Neural cell (in vitro differentiated cells): ENCODE measurements at regions not wholly inside any gene's neighbourhood (a gene's known extent, or its start where the extent isn't known, plus 50 kb on each side); places are given as distances from the start of the nearest gene placed in this dataset.

Source experiments
- H2AFZ ChIP-seq: fragments of 200-600, 300-800 bp; sonication (generic), shearing (Covaris generic); 2 replicates; pipeline ENCODE4 v1.6.0; 2014; ENCODE audit warnings: low read depth, mild to moderate bottlenecking, antibody characterized with exemption, low read length, moderate library complexity
- H3F3A ChIP-seq: fragments of 200-600 bp; shearing (Covaris generic); 2 replicates; pipeline ENCODE4 v1.6.1; 2016; ENCODE audit warnings: mild to moderate bottlenecking, moderate library complexity, mixed read lengths, antibody characterized with exemption, low read length; ENCODE audit not compliant: insufficient read depth, poor library complexity, severe bottlenecking
- H3K27ac ChIP-seq: fragments of 200-600, 300-800 bp; sonication (generic), shearing (Covaris generic); 2 replicates; pipeline ENCODE4 v1.5.1; 2014; ENCODE audit warnings: mild to moderate bottlenecking, low read length, moderate library complexity
- H3K27me3 ChIP-seq: fragments of 300-800, 200-600 bp; sonication (generic), shearing (Covaris generic); 2 replicates; pipeline ENCODE4 v1.6.0; 2014; ENCODE audit warnings: mild to moderate bottlenecking, low read depth, low read length, moderate library complexity; ENCODE audit not compliant: insufficient read depth
- H3K36me3 ChIP-seq: fragments of 300-800, 200-600 bp; sonication (generic), shearing (Covaris generic); 2 replicates; pipeline ENCODE4 v1.5.1; 2014; ENCODE audit warnings: mild to moderate bottlenecking, antibody characterized with exemption, low read length, moderate library complexity; ENCODE audit not compliant: insufficient read depth
- H3K4me2 ChIP-seq: fragments of 300-800, 200-600 bp; sonication (generic), shearing (Covaris generic); 2 replicates; pipeline ENCODE4 v1.6.0; 2014; ENCODE audit warnings: mild to moderate bottlenecking, low read length
- H3K4me3 ChIP-seq: fragments of 300-800, 200-600 bp; sonication (generic), shearing (Covaris generic); 2 replicates; pipeline ENCODE4 v1.5.1; 2014; ENCODE audit warnings: mild to moderate bottlenecking, low read length, moderate library complexity
- H3K79me2 ChIP-seq: fragments of 200-600 bp; shearing (Covaris generic); replicated peaks from 2 replicates; pipeline ENCODE4 v1.6.0; 2014; ENCODE audit warnings: mild to moderate bottlenecking, low read length, moderate library complexity; ENCODE audit not compliant: insufficient read depth
- H3K9ac ChIP-seq: fragments of 300-800, 200-600 bp; sonication (generic), shearing (Covaris generic); 2 replicates; pipeline ENCODE4 v1.6.1; 2016; ENCODE audit warnings: mild to moderate bottlenecking, low read length, mixed read lengths
- H3K9me2 ChIP-seq: fragments of 200-600 bp; shearing (Covaris generic); 2 replicates; pipeline ENCODE4 v1.6.1; 2016; ENCODE audit warnings: mild to moderate bottlenecking, low read length, mixed read lengths; ENCODE audit not compliant: insufficient read depth
- H3K9me3 ChIP-seq: fragments of 200-600, 300-800 bp; sonication (generic), shearing (Covaris generic); 2 replicates; pipeline ENCODE4 v1.6.1; 2016; ENCODE audit warnings: mild to moderate bottlenecking, mixed run types, low read length, moderate library complexity, mixed read lengths
- H4K20me1 ChIP-seq: fragments of 200-600 bp; shearing (Covaris generic); 2 replicates; pipeline ENCODE4 v1.6.1; 2016; ENCODE audit warnings: mild to moderate bottlenecking, mixed run types; ENCODE audit not compliant: insufficient read depth
- EP300 ChIP-seq: fragments of 450-650 bp; conservative IDR thresholded peaks from 2 replicates; pipeline ENCODE4 v1.6.1; 2014; ENCODE audit warnings: antibody characterized with exemption, mild to moderate bottlenecking, moderate library complexity; ENCODE audit not compliant: poor library complexity, severe bottlenecking
- EZH2 ChIP-seq: fragments of 200-600, 300-800 bp; shearing (Covaris generic), sonication (generic); IDR thresholded peaks from 2 replicates; pipeline ENCODE4 v1.6.1; 2014; ENCODE audit warnings: antibody characterized with exemption, low read length, borderline replicate concordance, mild to moderate bottlenecking; ENCODE audit not compliant: insufficient read depth, poor library complexity, severe bottlenecking
- MXI1 ChIP-seq: fragments of 450-650 bp; conservative IDR thresholded peaks from 2 replicates; pipeline ENCODE4 v1.6.1; 2014; ENCODE audit warnings: antibody characterized with exemption, mild to moderate bottlenecking; ENCODE audit not compliant: poor library complexity, severe bottlenecking
- POLR2AphosphoS5 ChIP-seq: IDR thresholded peaks from 2 replicates; pipeline ENCODE4 v1.6.1; 2012
- RAD21 ChIP-seq: fragments of 450-650 bp; conservative IDR thresholded peaks from 2 replicates; pipeline ENCODE4 v1.6.1; 2014; ENCODE audit warnings: antibody characterized with exemption, mild to moderate bottlenecking, moderate library complexity
- SMC3 ChIP-seq: fragments of 450-650 bp; conservative IDR thresholded peaks from 2 replicates; pipeline ENCODE4 v1.6.1; 2014; ENCODE audit warnings: antibody characterized with exemption, mild to moderate bottlenecking, moderate library complexity; ENCODE audit not compliant: poor library complexity
- TAF1 ChIP-seq: IDR thresholded peaks from 2 replicates; pipeline ENCODE4 v1.6.1; 2012; ENCODE audit warnings: low read depth
- TF ChIP-seq, protein P1 (sequence below): fragments of 450-650 bp; IDR thresholded peaks from 2 replicates; pipeline ENCODE4 v1.5.1; 2014; ENCODE audit warnings: antibody characterized with exemption, mild to moderate bottlenecking, moderate library complexity; ENCODE audit not compliant: poor library complexity, severe bottlenecking
- TF ChIP-seq, protein P2 (sequence below): IDR thresholded peaks from 2 replicates; pipeline ENCODE4 v1.6.1; 2012; ENCODE audit warnings: borderline replicate concordance

DNA sequence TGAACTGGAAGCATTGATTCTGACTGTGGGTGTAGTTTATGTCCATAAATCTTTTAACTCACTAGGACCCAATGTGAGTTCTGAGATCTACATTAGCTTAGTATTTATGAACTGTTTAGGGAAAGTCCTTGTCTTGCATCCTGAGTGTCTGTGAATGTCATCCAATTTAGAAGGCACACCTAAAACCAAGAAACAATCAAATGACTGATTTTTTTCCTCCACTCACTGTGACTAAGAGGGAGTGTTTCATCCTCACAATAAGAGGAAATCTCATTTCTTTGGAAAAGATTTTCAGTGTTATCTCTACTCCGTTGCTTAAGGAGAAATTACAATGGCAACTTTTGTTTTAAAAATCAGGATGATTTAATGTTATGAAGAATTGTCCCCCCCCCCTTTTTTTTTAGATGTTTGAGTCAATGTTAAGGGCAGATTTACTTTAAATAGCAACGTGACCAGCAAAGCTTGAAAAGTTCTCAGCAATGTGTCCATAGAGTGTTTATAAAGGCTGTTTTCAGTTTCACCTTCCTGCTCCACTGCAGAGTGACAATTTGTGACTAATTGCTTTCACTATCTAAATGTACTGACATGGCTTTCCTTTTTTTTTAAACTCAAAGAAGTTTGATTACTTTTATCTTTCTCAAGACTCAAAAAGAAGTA is 173.0 kb downstream of the SPCS3 start:
- Histone ChIP-seq H3K9me3 (no peaks in the 10 kb centered on the region), H4K20me1 (no peaks in the 10 kb centered on the region), H3K79me2 (no peaks in the 10 kb centered on the region), H3K36me3 (no peaks in the 10 kb centered on the region), H3K27ac (no peak overlapping the region), H3K27me3 (no peaks in the 10 kb centered on the region), H2AFZ (no peak overlapping the region), H3K9me2 (no peaks in the 10 kb centered on the region), H3K4me3 (no peak overlapping the region), H3F3A (no peaks in the 10 kb centered on the region), H3K9ac (no peak overlapping the region), H3K4me2 (no peak overlapping the region)
- TF ChIP-seq SMC3 (no peak), EP300 (no peak), RAD21 (no peak), TAF1 (no peak), POLR2AphosphoS5 (no peak), MXI1 (no peak), EZH2 (no peak)
- TF ChIP-seq, protein P1, sequence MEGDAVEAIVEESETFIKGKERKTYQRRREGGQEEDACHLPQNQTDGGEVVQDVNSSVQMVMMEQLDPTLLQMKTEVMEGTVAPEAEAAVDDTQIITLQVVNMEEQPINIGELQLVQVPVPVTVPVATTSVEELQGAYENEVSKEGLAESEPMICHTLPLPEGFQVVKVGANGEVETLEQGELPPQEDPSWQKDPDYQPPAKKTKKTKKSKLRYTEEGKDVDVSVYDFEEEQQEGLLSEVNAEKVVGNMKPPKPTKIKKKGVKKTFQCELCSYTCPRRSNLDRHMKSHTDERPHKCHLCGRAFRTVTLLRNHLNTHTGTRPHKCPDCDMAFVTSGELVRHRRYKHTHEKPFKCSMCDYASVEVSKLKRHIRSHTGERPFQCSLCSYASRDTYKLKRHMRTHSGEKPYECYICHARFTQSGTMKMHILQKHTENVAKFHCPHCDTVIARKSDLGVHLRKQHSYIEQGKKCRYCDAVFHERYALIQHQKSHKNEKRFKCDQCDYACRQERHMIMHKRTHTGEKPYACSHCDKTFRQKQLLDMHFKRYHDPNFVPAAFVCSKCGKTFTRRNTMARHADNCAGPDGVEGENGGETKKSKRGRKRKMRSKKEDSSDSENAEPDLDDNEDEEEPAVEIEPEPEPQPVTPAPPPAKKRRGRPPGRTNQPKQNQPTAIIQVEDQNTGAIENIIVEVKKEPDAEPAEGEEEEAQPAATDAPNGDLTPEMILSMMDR: no peak
- TF ChIP-seq, protein P2, sequence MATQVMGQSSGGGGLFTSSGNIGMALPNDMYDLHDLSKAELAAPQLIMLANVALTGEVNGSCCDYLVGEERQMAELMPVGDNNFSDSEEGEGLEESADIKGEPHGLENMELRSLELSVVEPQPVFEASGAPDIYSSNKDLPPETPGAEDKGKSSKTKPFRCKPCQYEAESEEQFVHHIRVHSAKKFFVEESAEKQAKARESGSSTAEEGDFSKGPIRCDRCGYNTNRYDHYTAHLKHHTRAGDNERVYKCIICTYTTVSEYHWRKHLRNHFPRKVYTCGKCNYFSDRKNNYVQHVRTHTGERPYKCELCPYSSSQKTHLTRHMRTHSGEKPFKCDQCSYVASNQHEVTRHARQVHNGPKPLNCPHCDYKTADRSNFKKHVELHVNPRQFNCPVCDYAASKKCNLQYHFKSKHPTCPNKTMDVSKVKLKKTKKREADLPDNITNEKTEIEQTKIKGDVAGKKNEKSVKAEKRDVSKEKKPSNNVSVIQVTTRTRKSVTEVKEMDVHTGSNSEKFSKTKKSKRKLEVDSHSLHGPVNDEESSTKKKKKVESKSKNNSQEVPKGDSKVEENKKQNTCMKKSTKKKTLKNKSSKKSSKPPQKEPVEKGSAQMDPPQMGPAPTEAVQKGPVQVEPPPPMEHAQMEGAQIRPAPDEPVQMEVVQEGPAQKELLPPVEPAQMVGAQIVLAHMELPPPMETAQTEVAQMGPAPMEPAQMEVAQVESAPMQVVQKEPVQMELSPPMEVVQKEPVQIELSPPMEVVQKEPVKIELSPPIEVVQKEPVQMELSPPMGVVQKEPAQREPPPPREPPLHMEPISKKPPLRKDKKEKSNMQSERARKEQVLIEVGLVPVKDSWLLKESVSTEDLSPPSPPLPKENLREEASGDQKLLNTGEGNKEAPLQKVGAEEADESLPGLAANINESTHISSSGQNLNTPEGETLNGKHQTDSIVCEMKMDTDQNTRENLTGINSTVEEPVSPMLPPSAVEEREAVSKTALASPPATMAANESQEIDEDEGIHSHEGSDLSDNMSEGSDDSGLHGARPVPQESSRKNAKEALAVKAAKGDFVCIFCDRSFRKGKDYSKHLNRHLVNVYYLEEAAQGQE: no peak

DNA sequence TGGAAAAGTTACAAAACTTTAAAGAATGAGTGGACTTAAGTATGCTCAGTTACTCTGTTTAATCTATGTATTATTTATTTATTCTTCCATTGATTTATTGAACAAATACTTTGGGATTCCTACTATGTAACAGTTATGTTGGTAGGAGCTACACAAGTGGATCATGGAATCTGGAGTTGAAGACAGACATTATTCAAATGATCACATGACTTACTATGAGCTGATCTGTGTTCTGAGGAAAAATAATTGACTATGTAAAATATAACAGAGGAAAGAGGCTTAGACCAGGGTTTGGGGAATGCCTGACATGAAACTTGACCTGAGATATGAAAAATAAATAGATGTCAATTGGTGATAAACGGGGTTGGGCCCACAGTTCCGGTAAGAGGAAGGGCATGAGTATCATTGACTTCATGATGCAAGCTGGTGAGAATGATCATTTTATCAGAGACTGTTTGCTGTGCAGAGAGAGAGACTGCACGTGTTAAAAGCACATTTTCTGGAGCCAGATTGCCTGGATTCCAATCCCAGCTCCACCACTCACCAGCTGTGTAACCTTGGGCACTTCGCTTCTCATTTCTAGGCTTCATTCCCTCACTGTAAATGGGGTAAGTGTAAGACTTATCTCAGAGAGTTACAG is 179.0 kb downstream of the SPCS3 start:
- no peak overlapping the region for H2AFZ ChIP-seq

More for the DNA sequence above, 179.0 kb downstream of the SPCS3 start:
- Histone ChIP-seq H3K4me3 (no peak overlapping the region), H3K36me3 (no peaks in the 10 kb centered on the region), H3K27me3 (no peaks in the 10 kb centered on the region), H3K79me2 (no peaks in the 10 kb centered on the region), H3K9me3 (no peaks in the 10 kb centered on the region), H3K4me2 (no peak overlapping the region), H3K27ac (no peak overlapping the region), H3K9ac (no peak overlapping the region), H3K9me2 (no peaks in the 10 kb centered on the region), H3F3A (no peaks in the 10 kb centered on the region), H4K20me1 (no peaks in the 10 kb centered on the region)
- TF ChIP-seq, protein P2: no peak
- no peak for TF ChIP-seq POLR2AphosphoS5
- TF ChIP-seq SMC3: no peak
- TF ChIP-seq, protein P1: no peak
- no peak for TF ChIP-seq EP300
- no peak for TF ChIP-seq EZH2
- no peak for TF ChIP-seq RAD21
- TF ChIP-seq MXI1: no peak
- no peak for TF ChIP-seq TAF1
